K562 (cell line): ENCODE measurements at regions not wholly inside any gene's neighbourhood (a gene's known extent, or its start where the extent isn't known, plus 50 kb on each side); places are given as distances from the start of the nearest gene placed in this dataset.

Experiments
- ATAC-seq: fragments of 200-7000 bp; cut with Tn5 transposase; 3 replicates; pipeline ENCODE4 v1.9.1; 2020; ENCODE audit warnings: moderate library complexity
- BruUV-seq: library from RNA; stranded (reverse); fragments of 400-500 nt; replicated peaks from 2 replicates; lab custom pipeline; 2021; lab: Mats Ljungman, UMichigan
- CTCF ChIA-PET: fragments of 300-600 bp; formaldehyde crosslinking; extraction: SDS; loops from one replicate; lab custom pipeline; 2021; ENCODE audit warnings: low intra/inter-chr PET ratio; lab: Yijun Ruan, JAX
- POLR2A ChIA-PET: fragments of 300-600, 350-650 bp; sonication (Branson Sonifier 250); formaldehyde crosslinking; extraction: SDS; loops from one replicate; lab custom pipeline; 2021; ENCODE audit warnings: antibody characterized with exemption, inconsistent platforms; lab: Yijun Ruan, JAX
- DNase-seq, 4 experiments: peaks; one replicate each; pipeline versions ENCODE4 v3.0.0 to v3.0.0-alpha.2; 2011 to 2018; ENCODE audit warnings: low spot score in 3 of 4, mixed read lengths in 3 of 4; ENCODE audit errors: extremely low read depth in 1 of 4
- FAIRE-seq: peaks from 2 replicates; lab custom pipeline; 2011; peaks lifted over from hg19 to GRCh38; lab: Jason Lieb, UNC
- H2AFZ ChIP-seq: 2 replicates; pipeline ENCODE4 v1.6.0; 2011; ENCODE audit warnings: low read depth, low read length, control low read depth, inconsistent platforms
- H3K27ac ChIP-seq: fragments of 200-600 bp; 3 replicates; pipeline ENCODE4 v1.8.0; 2011; ENCODE audit warnings: low read depth, mild to moderate bottlenecking, control low read depth, inconsistent platforms, low read length, moderate library complexity, mixed read lengths; ENCODE audit errors: extremely low read depth
- H3K27me3 ChIP-seq, 2 experiments: fragments of 300-600 bp in 1 of 2; 2 replicates in 1 of 2; 3 replicates in 1 of 2; pipeline versions ENCODE4 v1.6.0 to v1.8.0; 2011; ENCODE audit warnings: inconsistent platforms in 2 of 2, low read length in 2 of 2, mild to moderate bottlenecking in 1 of 2, mixed read lengths in 1 of 2, moderate library complexity in 1 of 2; ENCODE audit not compliant: control insufficient read depth in 2 of 2, insufficient read depth in 2 of 2
- H3K36me3 ChIP-seq: fragments of 300-600 bp; 3 replicates; pipeline ENCODE4 v1.8.0; 2011; ENCODE audit warnings: mild to moderate bottlenecking, low read length, inconsistent platforms; ENCODE audit not compliant: control insufficient read depth, insufficient read depth
- H3K4me1 ChIP-seq, 2 experiments: fragments of 200-600 bp in 1 of 2; replicated peaks in 1 of 2; 2 replicates in 1 of 2; 3 replicates in 1 of 2; pipeline versions ENCODE4 v1.5.1 to v1.8.0; 2011; ENCODE audit warnings: inconsistent platforms in 2 of 2, low read length in 2 of 2, mild to moderate bottlenecking in 1 of 2, mixed read lengths in 1 of 2, moderate library complexity in 1 of 2; ENCODE audit not compliant: control insufficient read depth in 2 of 2, insufficient read depth in 2 of 2
- H3K4me2 ChIP-seq: 2 replicates; pipeline ENCODE4 v1.6.1; 2011; ENCODE audit warnings: low read length, control low read depth, inconsistent platforms, mixed read lengths; ENCODE audit not compliant: insufficient read depth
- H3K4me3 ChIP-seq: fragments of 200-600 bp; sonication (generic), shearing (Covaris generic); 2 replicates; pipeline ENCODE4 v1.5.1; 2016; ENCODE audit warnings: control low read depth, inconsistent platforms
- H3K79me2 ChIP-seq: fragments of 200-600 bp; 3 replicates; pipeline ENCODE4 v1.8.0; 2011; ENCODE audit warnings: low read length, inconsistent platforms; ENCODE audit not compliant: control insufficient read depth, insufficient read depth
- H3K9ac ChIP-seq, 2 experiments: 2 replicates each; pipeline versions ENCODE4 v1.6.0 to v1.6.1; 2011; ENCODE audit warnings: low read depth in 2 of 2, low read length in 2 of 2, control low read depth in 1 of 2, inconsistent platforms in 1 of 2, mild to moderate bottlenecking in 1 of 2, mixed read lengths in 1 of 2; ENCODE audit not compliant: insufficient read depth in 1 of 2
- H3K9me1 ChIP-seq: one replicate; pipeline ENCODE4 v1.6.0; 2011; ENCODE audit warnings: inconsistent platforms, mild to moderate bottlenecking, low read length, moderate library complexity; ENCODE audit not compliant: control insufficient read depth, insufficient read depth
- H3K9me3 ChIP-seq: replicated peaks from 2 replicates; pipeline ENCODE4 v1.5.1; 2011; ENCODE audit warnings: low read depth, low read length, inconsistent platforms; ENCODE audit not compliant: control insufficient read depth, insufficient read depth
- H4K20me1 ChIP-seq: replicated peaks from 2 replicates; pipeline ENCODE4 v1.6.1; 2011; ENCODE audit warnings: low read length, inconsistent platforms, mixed read lengths; ENCODE audit not compliant: control insufficient read depth, insufficient read depth
- COPS2 ChIP-seq: fragments of 450-650 bp; conservative IDR thresholded peaks from 2 replicates; pipeline ENCODE4 v1.6.1; 2016; ENCODE audit warnings: mild to moderate bottlenecking, moderate library complexity
- CREM ChIP-seq: IDR thresholded peaks from 2 replicates; pipeline ENCODE4 v1.6.1; 2014; ENCODE audit warnings: antibody characterized with exemption, low read depth
- GATAD2B ChIP-seq: fragments of 450-650 bp; IDR thresholded peaks from 2 replicates; pipeline ENCODE4 v1.6.1; 2017; ENCODE audit warnings: mild to moderate bottlenecking, borderline replicate concordance
- KLF6 ChIP-seq: fragments of 250-450 bp; sonication (Bioruptor Pico); IDR thresholded peaks from 2 replicates; pipeline ENCODE4 v1.4.0; 2020; ENCODE audit warnings: mild to moderate bottlenecking, moderate library complexity, borderline replicate concordance
- NFE2 ChIP-seq: IDR thresholded peaks from 2 replicates; pipeline ENCODE4 v1.6.1; 2014; ENCODE audit warnings: antibody characterized with exemption, low read depth
- NFIX ChIP-seq: fragments of 250-450 bp; sonication (Bioruptor Pico); IDR thresholded peaks from 2 replicates; pipeline ENCODE4 v1.4.0; 2020; ENCODE audit warnings: low read depth, mild to moderate bottlenecking, moderate library complexity
- NR2C2 ChIP-seq, 2 experiments: fragments of 200-800 bp in 1 of 2; sonication (Bioruptor generic) in 1 of 2; sonication (generic) in 1 of 2; formaldehyde crosslinking in 1 of 2; IDR thresholded peaks; 2 replicates each; pipeline versions ENCODE4 v1.6.1 to v1.8.0; 2016 to 2022; ENCODE audit warnings: mild to moderate bottlenecking in 1 of 2, missing compliant biosample characterization in 1 of 2, missing genetic modification characterization in 1 of 2, missing genetic modification reagents in 1 of 2
- SMC3 ChIP-seq: conservative IDR thresholded peaks from 2 replicates; pipeline ENCODE4 v1.6.1; 2011; ENCODE audit warnings: low read depth, low read length, improper control_type of control experiment; ENCODE audit not compliant: insufficient read depth
- TAF15 ChIP-seq: fragments of 200-400 bp; formaldehyde crosslinking; IDR thresholded peaks from 2 replicates; pipeline ENCODE4 v1.6.1; 2017; ENCODE audit warnings: mild to moderate bottlenecking, low read depth, low read length, moderate library complexity
- ZEB2 ChIP-seq: fragments of 450-650 bp; IDR thresholded peaks from 2 replicates; pipeline ENCODE4 v1.6.1; 2016
- ZNF75A ChIP-seq: fragments of 450-650 bp; formaldehyde crosslinking; IDR thresholded peaks from 2 replicates; pipeline ENCODE4 v1.4.0; 2020; ENCODE audit warnings: mild to moderate bottlenecking
- WGBS: fragments of 100-300 bp; shearing (Covaris generic); methylation state at CpG from one replicate; pipeline ENCODE4 v1.1.6; 2016; ENCODE audit warnings: low coverage, mixed read lengths; ENCODE audit not compliant: insufficient coverage; ENCODE audit errors: missing lambda C conversion rate; 5-methylcytosine and 5-hydroxymethylcytosine counted together
- in situ Hi-C: fragments of 300-500 bp; cut with MboI; formaldehyde crosslinking; loops from 4 replicates; pipeline ENCODE4 v1.15.0; 2018; ENCODE audit warnings: inconsistent platforms, mixed read lengths
- intact Hi-C: fragments of 100-400 bp; cut with micrococcal nuclease; formaldehyde crosslinking; loops from 2 replicates; pipeline ENCODE4 v1.14.2; 2022
- TF ChIP-seq, protein P1 (sequence below): sonication (generic); formaldehyde crosslinking; IDR thresholded peaks from 2 replicates; pipeline ENCODE4 v1.8.1; 2023; ENCODE audit warnings: mild to moderate bottlenecking, missing genetic modification reagents
- TF ChIP-seq, protein P2 (sequence below): IDR thresholded peaks from 3 replicates; pipeline ENCODE4 v1.6.1; 2011; ENCODE audit warnings: borderline replicate concordance, mild to moderate bottlenecking, moderate library complexity; ENCODE audit not compliant: insufficient read length; ENCODE audit errors: extremely low read depth

DNA sequence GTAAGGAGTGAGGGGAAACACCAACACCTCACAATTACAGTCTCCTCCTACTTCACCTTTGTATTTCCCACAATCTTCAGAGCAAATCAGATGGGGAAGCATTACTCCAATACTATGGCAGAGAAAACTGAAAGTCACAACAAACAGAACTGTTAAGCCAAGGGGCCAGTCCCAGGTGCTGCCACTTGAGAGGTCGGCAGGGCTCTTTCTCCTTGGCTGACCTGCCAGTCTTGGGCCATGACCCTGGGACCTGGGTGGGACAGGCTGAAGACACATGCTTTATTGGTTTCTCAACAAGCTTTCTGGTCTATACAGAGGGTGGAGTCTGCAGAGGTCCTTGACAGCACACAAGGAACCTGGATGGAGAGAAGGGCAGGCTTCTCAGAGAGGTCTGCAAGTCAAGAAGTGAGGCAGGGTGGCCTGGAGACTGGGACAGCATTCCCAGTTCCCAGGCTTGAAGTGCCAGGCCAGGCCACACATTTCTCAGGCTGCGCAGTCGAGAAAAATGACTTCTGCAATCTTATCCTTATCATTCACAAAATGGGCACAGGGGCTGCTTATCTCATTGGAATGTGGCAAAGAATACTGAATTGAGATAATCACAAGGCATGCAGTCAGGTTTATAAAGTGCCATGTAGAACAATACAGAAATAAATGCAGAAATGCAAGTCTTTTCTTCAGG is 301.0 kb downstream of the CXCL12 start (continued):
- no peak for TF ChIP-seq NFIX (CRISPR knock-in tag)
- no peak for TF ChIP-seq NFE2
- TF ChIP-seq GATAD2B = no peak
- no peak for TF ChIP-seq CREM
- TF ChIP-seq, protein P1, sequence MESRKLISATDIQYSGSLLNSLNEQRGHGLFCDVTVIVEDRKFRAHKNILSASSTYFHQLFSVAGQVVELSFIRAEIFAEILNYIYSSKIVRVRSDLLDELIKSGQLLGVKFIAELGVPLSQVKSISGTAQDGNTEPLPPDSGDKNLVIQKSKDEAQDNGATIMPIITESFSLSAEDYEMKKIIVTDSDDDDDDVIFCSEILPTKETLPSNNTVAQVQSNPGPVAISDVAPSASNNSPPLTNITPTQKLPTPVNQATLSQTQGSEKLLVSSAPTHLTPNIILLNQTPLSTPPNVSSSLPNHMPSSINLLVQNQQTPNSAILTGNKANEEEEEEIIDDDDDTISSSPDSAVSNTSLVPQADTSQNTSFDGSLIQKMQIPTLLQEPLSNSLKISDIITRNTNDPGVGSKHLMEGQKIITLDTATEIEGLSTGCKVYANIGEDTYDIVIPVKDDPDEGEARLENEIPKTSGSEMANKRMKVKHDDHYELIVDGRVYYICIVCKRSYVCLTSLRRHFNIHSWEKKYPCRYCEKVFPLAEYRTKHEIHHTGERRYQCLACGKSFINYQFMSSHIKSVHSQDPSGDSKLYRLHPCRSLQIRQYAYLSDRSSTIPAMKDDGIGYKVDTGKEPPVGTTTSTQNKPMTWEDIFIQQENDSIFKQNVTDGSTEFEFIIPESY (CRISPR knock-in tag) = no peak

DNA sequence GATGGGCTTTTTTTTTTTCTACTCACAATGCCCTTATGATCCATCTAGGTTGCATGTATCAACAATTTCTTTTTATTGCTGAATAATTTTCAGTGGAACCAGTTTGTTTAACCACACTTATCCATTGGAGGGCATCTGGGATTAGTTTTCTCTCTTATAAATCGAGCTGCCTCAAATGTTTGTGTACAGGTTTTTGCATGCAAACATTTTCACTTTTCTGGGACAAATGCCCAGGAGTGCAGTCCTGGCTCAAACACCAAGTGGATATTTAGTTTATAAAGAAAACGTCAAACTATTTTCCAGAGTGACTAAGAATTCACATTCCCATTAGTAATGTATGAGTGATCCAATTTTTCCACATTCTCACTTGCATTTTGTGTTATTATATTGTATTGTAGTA is 313.4 kb downstream of the CXCL12 start:
- Histone ChIP-seq H3K4me3 (no peak overlapping the region), H3K4me1 (no peaks in the 10 kb centered on the region), H4K20me1 (no peaks in the 10 kb centered on the region), H3K9ac (no peak overlapping the region), H3K9me1 (no peaks in the 10 kb centered on the region), H3K27me3 (peaks cover 0 to 11% of the 10 kb centered on the region in 2 experiments; a peak in 1 of 5 replicates), H3K36me3 (no peaks in the 10 kb centered on the region), H3K27ac (no peak overlapping the region), H2AFZ (no peak overlapping the region), H3K9me3 (no peaks in the 10 kb centered on the region), H3K4me2 (no peak overlapping the region), H3K79me2 (no peaks in the 10 kb centered on the region)
- DNase-seq (no peak), FAIRE-seq (no peak), ATAC-seq (no peak)
- in situ Hi-C loops = no loop called here
- ChIA-PET POLR2A (no interaction called here), CTCF (no interaction called here)
- no TSS peak for BruUV-seq
- 0% methylated on average over 2 of the region's 2 CpGs for WGBS
- intact Hi-C loops = no loop called here
- TF ChIP-seq ZNF75A (CRISPR knock-in tag) = no peak
- no peak for TF ChIP-seq KLF6 (CRISPR knock-in tag)
- TF ChIP-seq SMC3 = no peak
- TF ChIP-seq, protein P2, sequence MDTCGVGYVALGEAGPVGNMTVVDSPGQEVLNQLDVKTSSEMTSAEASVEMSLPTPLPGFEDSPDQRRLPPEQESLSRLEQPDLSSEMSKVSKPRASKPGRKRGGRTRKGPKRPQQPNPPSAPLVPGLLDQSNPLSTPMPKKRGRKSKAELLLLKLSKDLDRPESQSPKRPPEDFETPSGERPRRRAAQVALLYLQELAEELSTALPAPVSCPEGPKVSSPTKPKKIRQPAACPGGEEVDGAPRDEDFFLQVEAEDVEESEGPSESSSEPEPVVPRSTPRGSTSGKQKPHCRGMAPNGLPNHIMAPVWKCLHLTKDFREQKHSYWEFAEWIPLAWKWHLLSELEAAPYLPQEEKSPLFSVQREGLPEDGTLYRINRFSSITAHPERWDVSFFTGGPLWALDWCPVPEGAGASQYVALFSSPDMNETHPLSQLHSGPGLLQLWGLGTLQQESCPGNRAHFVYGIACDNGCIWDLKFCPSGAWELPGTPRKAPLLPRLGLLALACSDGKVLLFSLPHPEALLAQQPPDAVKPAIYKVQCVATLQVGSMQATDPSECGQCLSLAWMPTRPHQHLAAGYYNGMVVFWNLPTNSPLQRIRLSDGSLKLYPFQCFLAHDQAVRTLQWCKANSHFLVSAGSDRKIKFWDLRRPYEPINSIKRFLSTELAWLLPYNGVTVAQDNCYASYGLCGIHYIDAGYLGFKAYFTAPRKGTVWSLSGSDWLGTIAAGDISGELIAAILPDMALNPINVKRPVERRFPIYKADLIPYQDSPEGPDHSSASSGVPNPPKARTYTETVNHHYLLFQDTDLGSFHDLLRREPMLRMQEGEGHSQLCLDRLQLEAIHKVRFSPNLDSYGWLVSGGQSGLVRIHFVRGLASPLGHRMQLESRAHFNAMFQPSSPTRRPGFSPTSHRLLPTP = no peak
- TF ChIP-seq NR2C2 (CRISPR knock-in tag; IDR thresholded peaks at IDR 0.05) = no peak
- TF ChIP-seq NR2C2 (tag; IDR thresholded peaks at IDR 0.05) = no peak
- TF ChIP-seq COPS2 = no peak
- no peak for TF ChIP-seq TAF15
- no peak for TF ChIP-seq ZEB2
